NB4 (cell line): ENCODE measurements at regions not wholly inside any gene's neighbourhood (a gene's known extent, or its start where the extent isn't known, plus 50 kb on each side); places are given as distances from the start of the nearest gene placed in this dataset.
"Not testable (repeated sequence)": the region's sequence is repeated elsewhere in the genome, so short reads cannot be mapped to it uniquely, and the experiment has no call there.

Experiments used
- MYC ChIP-seq: IDR thresholded peaks from 2 replicates; pipeline ENCODE4 v1.6.1; 2011; ENCODE audit warnings: low read depth, low read length
- POLR2A ChIP-seq: IDR thresholded peaks from 2 replicates; pipeline ENCODE4 v1.6.1; 2011; ENCODE audit warnings: mild to moderate bottlenecking; ENCODE audit not compliant: insufficient read length; ENCODE audit errors: extremely low read depth

DNA sequence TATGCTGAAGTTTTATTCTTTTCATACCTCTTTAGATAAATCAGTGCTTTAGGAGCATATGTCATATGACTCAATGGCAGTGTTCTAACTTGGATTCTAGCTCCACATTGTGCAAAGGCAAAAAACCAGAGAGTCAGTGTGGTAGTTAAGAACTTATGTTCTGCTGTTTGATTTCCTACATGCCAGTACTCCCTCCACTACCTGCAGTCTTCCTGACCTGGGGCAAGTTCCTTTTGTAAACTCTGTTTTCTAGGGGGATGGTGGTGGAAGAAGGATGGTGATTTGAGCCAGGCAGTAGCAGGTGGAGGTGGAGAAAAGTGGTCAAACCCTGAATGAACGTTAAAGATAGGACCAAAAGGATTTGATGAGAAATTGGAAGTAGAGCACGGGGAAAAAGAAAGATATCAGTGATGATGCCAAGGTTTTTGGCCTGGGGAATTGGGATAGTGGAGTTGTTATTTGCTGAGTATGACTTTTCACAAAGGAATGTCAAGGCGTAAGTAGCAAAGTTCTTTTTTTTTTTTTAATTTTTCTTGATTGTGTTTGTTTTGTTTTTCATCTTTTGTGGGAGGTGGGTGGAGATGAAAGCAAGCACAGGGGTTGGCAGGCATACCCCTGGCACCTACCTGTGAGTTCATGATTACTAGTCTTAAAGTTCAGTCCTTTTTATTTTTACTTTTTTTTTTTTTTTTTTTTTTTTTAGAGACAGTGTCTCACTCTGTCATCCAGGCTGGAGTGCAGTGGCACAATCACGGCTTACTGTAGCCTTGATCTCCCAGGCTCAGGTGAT is 82.3 kb downstream of the SYT15B start:
- TF ChIP-seq MYC, POLR2A: not testable (repeated sequence)
